ENCODE measurements at regions not wholly inside any gene's neighbourhood (a gene's known extent, or its start where the extent isn't known, plus 50 kb on each side); places are given as distances from the start of the nearest gene placed in this dataset.
"Not testable (repeated sequence)": the region's sequence is repeated elsewhere in the genome, so short reads cannot be mapped to it uniquely, and the experiment has no call there.

DNA sequence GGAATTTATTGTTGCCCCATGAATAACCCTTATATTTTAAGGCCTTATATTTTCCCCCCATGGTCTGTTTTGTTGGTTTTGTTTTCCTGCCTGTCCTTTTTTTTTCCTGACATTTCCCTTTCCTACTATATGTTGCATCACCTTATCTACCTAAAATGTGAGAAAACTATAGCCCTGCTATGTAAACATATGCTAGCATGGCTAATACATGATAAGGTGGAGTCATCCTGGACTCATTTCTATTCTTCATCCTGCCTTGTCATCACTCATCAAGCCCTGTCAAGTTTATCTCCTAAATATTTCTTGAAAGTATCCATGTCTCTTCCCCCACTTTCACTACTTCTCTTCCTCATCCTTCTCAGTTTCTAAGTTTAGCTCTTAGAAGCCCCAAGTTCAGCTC, 2168.8 kb upstream of the RAG2 start:
- no peaks in the 10 kb centered on the region for H3K36me3 ChIP-seq
- no peak for DNase-seq (ENCODE audit: low read depth in 1 of 2, low spot score in 2 of 2)
- no peak overlapping the region for H3K27ac ChIP-seq
- H3K4me3 ChIP-seq: no peak overlapping the region
- no peaks in the 10 kb centered on the region for H3K4me1 ChIP-seq (replicated peaks)
- peaks cover 4% of the 10 kb centered on the region; the same call in 1 of the 2 replicates for H3K9me3 ChIP-seq (replicated peaks)
- H3K27me3 ChIP-seq (replicated peaks): no peaks in the 10 kb centered on the region

DNA sequence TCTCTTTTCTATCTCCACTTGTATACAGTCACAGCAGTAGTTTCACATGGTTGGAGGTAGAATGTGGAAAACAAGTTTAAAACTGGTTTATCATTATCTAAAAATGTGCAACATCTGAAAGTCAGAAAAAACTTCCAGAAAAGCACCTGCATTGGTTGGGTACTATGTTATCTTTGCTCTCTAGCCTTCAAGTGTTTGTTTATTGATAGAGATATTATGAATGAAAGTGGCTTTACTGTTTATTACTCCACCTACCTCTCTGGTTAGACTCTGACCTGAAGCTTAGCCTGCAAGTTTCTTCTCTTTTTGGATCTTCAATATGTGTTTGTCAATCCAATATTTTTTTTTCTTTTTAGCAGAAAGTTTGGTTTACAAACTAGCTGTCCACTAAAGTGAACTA, 2161.4 kb upstream of the RAG2 start:
- no peak overlapping the region for H3K27ac ChIP-seq
- no peak overlapping the region for H3K4me3 ChIP-seq
- no peak for DNase-seq (ENCODE audit: low read depth in 1 of 2, low spot score in 2 of 2)
- H3K27me3 ChIP-seq (replicated peaks): no peaks in the 10 kb centered on the region
- no peaks in the 10 kb centered on the region for H3K4me1 ChIP-seq (replicated peaks)
- H3K9me3 ChIP-seq (replicated peaks): no peaks in the 10 kb centered on the region
- no peaks in the 10 kb centered on the region for H3K36me3 ChIP-seq

DNA sequence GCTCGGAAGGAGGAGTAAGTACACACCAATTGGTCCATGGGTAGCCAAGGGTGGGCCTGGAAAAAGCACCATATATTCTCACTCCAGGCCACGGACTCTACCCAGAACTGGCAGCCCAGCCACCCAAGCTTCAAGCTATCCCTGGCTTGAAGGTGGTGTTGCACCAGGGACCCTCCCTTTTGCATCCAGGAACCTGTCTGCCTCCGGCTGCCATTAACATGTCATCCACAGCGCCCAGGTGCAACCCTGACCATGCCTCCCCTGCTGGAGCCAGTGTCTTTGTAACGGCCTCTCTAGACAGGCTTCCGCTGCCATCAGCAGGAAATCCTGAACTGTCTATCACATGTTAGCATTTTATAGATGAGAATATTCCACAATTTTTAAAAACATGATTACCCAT, 2158.5 kb upstream of the RAG2 start:
- H3K36me3 ChIP-seq: no peaks in the 10 kb centered on the region
- H3K27me3 ChIP-seq (replicated peaks): no peaks in the 10 kb centered on the region
- no peak overlapping the region for H3K4me3 ChIP-seq
- no peaks in the 10 kb centered on the region for H3K9me3 ChIP-seq (replicated peaks)
- no peak for DNase-seq (ENCODE audit: low read depth in 1 of 2, low spot score in 2 of 2)
- no peak overlapping the region for H3K27ac ChIP-seq
- H3K4me1 ChIP-seq (replicated peaks): no peaks in the 10 kb centered on the region

DNA sequence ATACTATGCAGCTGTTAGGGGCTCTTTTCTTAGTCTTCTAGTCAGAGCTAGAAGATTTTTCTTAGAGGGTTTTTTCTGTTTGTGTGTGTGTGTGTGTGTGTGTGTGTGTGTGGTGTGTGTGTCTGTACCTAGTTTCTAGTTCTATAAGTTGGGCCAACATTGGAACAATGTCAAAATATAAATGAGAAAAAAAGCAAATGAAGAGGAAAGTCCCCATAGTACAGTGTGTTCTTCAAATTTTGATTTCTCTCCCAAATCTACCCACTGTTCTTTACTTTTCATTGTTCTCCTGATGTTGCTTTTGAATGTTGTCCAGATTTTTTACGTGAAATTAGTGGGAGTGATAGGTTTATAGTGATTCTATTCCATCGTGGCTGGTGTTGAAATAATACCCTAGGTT, 2153.4 kb upstream of the RAG2 start:
- no peaks in the 10 kb centered on the region for H3K9me3 ChIP-seq (replicated peaks)
- H3K4me1 ChIP-seq (replicated peaks): no peaks in the 10 kb centered on the region
- no peak overlapping the region for H3K4me3 ChIP-seq
- no peaks in the 10 kb centered on the region for H3K27me3 ChIP-seq (replicated peaks)
- no peak overlapping the region for H3K27ac ChIP-seq
- DNase-seq (ENCODE audit: low read depth in 1 of 2, low spot score in 2 of 2): no peak
- H3K36me3 ChIP-seq: no peaks in the 10 kb centered on the region

DNA sequence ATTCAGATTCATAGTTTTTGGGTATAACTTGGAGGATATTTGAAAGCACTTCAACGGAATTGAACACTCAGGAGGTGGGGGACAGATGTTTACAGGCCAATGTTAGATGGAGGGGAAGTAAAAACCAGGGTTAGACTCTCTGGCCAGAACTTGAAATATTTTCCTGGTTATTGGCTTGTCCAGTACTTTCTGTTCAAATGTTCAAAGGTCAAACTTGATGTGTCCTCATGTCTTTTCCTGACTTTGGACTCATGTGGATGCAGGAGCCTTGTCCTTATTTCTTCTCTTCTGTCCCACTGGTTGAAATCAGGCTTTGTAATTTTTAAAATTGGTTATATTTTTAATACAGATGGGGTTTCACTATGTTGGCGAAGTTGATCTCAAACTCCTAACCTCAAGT, 2148.5 kb upstream of the RAG2 start:
- not testable (repeated sequence) for H3K27me3 ChIP-seq (replicated peaks); H3K27ac ChIP-seq; H3K4me1 ChIP-seq (replicated peaks); H3K36me3 ChIP-seq; H3K9me3 ChIP-seq (replicated peaks); H3K4me3 ChIP-seq; DNase-seq (ENCODE audit: low read depth in 1 of 2, low spot score in 2 of 2)

DNA sequence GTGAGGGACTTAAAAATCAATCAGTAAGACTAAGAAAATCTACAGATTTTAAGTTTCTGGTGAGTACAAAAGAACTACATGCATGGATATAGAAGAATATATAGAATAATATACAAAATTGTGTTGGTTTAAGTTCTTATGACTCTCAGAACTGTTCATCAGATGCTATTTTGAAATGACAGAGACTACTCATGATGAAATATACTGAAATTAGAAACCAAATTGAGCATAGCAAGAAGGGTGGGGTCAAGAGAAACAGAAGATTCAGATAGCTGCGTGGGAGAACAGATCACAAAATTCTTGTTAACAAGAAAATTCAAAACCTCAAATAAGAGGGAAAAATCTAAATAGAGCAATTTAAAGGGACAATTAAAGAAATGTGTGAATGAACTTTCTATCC, 2125.3 kb upstream of the RAG2 start:
- H3K27me3 ChIP-seq (replicated peaks): no peaks in the 10 kb centered on the region
- H3K36me3 ChIP-seq: no peaks in the 10 kb centered on the region
- no peaks in the 10 kb centered on the region for H3K9me3 ChIP-seq (replicated peaks)
- DNase-seq (ENCODE audit: low read depth in 1 of 2, low spot score in 2 of 2): no peak
- H3K4me1 ChIP-seq (replicated peaks): no peaks in the 10 kb centered on the region
- H3K27ac ChIP-seq: no peak overlapping the region
- no peak overlapping the region for H3K4me3 ChIP-seq

DNA sequence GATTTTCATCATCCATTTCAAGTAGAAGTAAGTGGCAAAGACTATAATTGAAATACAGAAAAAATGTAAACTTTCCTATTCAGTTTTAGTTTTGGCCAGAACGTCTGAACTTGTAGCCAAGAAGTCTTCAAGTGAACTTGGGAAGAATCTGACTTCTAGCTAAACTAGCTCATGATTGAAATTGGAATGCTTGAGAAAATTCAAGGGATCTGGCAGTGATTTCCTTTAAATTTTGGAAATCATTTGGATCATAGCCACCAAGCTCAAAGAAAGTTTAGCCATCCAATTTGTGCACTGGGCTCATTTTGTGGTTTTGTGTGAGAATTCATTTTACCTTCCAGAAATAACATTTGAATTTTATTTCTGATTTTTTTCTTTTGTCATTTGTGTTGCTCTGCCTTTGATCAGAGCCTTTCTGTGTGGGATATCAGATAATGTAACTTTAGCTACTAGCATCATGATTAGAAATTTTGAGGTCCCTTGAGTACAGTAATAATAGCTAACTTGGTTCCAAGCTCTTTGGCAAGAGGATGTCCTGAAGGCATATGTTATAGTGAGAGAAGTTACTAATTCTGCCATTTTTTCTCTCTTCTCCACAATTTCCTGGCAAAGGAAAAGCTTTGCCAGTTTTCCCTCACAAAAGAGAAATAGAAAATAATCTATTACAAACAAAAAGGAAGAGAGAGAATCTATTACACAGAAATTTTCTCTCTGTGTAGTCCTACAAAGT, 2123.7 kb upstream of the RAG2 start:
- H3K4me3 ChIP-seq: no peak overlapping the region
- no peaks in the 10 kb centered on the region for H3K9me3 ChIP-seq (replicated peaks)
- no peaks in the 10 kb centered on the region for H3K36me3 ChIP-seq
- no peaks in the 10 kb centered on the region for H3K4me1 ChIP-seq (replicated peaks)
- no peaks in the 10 kb centered on the region for H3K27me3 ChIP-seq (replicated peaks)
- H3K27ac ChIP-seq: no peak overlapping the region
- DNase-seq (ENCODE audit: low read depth in 1 of 2, low spot score in 2 of 2): no peak

DNA sequence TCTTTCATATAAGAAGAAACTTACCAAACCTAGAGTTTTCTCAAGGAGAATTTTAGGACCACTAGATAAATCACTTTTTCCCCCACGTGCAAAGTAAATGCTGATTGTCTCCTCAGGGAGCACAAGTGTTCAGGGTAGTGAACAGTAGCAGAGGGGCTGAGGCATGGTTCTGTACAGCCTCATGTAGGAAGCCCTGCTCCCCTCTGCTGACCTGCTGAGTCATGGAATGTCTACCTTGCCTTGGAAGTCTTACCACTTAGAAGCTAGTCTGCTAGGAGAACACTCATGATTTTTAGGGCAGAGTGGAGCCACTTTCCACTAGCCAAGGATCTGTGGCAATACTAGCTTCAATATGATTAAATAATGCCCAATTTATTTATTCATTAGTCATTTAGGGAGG, 2120.6 kb upstream of the RAG2 start:
- H3K9me3 ChIP-seq (replicated peaks): no peaks in the 10 kb centered on the region
- no peaks in the 10 kb centered on the region for H3K36me3 ChIP-seq
- H3K27ac ChIP-seq: no peak overlapping the region
- no peak for DNase-seq (ENCODE audit: low read depth in 1 of 2, low spot score in 2 of 2)
- no peaks in the 10 kb centered on the region for H3K27me3 ChIP-seq (replicated peaks)
- no peak overlapping the region for H3K4me3 ChIP-seq
- no peaks in the 10 kb centered on the region for H3K4me1 ChIP-seq (replicated peaks)

DNA sequence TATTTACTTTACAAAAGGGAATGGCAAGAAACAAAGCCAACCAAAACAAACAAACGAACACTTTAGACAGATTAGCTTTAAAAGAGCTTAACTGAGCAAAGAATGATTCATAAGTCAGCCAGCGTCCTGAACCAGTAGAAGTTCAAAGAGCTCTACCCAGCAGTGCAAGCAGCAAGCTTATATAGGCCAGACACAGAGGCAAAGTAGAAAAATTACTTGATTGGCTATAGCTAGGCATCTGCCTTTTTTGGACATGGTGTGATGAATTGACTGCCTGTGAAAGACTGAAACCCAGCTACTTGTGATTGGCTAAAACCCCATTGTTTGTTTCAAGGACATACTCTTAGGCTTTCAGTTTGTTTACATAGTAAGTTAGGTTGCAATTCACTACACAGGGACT, 2120.0 kb upstream of the RAG2 start:
- DNase-seq (ENCODE audit: low read depth in 1 of 2, low spot score in 2 of 2): no peak

DNA sequence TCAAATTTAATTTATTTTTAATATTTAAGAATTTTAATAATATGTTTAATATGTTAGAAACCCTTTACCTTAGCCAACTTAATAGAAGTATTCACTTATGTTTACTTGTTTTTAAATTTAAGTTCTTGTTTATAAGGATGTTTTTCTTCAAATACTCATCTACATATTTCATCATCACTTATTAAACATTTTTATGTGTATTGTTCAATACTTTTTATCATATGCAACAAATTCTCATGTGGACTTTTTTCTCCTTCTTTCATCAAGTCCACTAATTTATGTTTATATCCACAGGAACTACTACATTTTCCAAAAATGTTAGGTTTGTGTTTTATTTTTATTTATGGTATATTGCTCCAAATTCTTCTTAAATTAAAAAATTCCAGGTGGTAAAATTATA, 2113.1 kb upstream of the RAG2 start:
- H3K4me3 ChIP-seq: no peak overlapping the region
- H3K36me3 ChIP-seq: no peaks in the 10 kb centered on the region
- no peaks in the 10 kb centered on the region for H3K27me3 ChIP-seq (replicated peaks)
- H3K4me1 ChIP-seq (replicated peaks): no peaks in the 10 kb centered on the region
- H3K27ac ChIP-seq: no peak overlapping the region
- no peak for DNase-seq (ENCODE audit: low read depth in 1 of 2, low spot score in 2 of 2)
- no peaks in the 10 kb centered on the region for H3K9me3 ChIP-seq (replicated peaks)

More for the DNA sequence above, 2120.0 kb upstream of the RAG2 start:
- no peak overlapping the region for H3K4me3 ChIP-seq
- H3K4me1 ChIP-seq (replicated peaks): no peaks in the 10 kb centered on the region
- H3K27me3 ChIP-seq (replicated peaks): no peaks in the 10 kb centered on the region
- H3K9me3 ChIP-seq (replicated peaks): no peaks in the 10 kb centered on the region
- H3K36me3 ChIP-seq: no peaks in the 10 kb centered on the region
- H3K27ac ChIP-seq: no peak overlapping the region

DNA sequence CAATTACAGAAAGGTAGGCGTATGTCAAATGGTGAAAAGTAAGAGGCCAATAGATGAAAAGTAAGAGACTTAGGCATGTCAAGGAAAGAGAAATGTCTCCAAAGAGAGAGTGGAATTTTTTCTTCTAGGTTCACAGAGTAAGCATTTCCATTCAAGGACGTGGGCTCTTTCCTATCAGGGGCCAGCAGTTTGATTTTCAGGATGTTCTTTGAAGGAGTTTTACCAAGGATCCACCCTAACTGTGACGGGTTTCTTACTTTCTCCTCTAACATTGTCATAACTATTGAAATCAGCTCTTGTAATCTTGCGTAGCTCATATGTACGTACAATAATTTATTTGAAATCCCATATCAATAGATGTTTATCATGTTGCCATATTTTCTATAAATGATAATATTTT, 2112.2 kb upstream of the RAG2 start:
- no peak for DNase-seq (ENCODE audit: low read depth in 1 of 2, low spot score in 2 of 2)
- Histone ChIP-seq H3K4me1 (replicated peaks) (no peaks in the 10 kb centered on the region), H3K4me3 (no peak overlapping the region), H3K27me3 (replicated peaks) (no peaks in the 10 kb centered on the region), H3K27ac (no peak overlapping the region), H3K9me3 (replicated peaks) (no peaks in the 10 kb centered on the region), H3K36me3 (no peaks in the 10 kb centered on the region)

DNA sequence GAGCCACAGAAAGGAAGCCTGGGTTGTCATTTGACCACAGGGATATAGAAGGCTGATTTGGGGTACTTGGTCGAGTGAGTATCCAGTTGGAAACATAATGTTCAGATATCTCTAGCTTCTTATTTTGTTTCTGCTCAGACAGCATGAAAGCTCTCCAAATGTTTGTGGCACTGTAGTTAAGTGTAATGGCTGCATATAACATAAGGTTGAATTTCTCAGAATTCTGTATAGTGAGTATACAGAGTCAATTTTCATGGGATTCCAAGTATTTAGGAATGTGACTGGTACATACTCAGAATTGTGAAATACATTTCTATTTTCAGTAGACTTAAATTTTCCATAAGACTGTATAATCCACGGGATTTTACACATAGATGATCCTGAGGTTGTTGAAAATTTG, 2102.1 kb upstream of the RAG2 start:
- H3K27ac ChIP-seq: no peak overlapping the region
- H3K9me3 ChIP-seq (replicated peaks): no peaks in the 10 kb centered on the region
- no peaks in the 10 kb centered on the region for H3K36me3 ChIP-seq
- no peaks in the 10 kb centered on the region for H3K4me1 ChIP-seq (replicated peaks)
- no peak overlapping the region for H3K4me3 ChIP-seq
- no peak for DNase-seq (ENCODE audit: low read depth in 1 of 2, low spot score in 2 of 2)
- H3K27me3 ChIP-seq (replicated peaks): no peaks in the 10 kb centered on the region

DNA sequence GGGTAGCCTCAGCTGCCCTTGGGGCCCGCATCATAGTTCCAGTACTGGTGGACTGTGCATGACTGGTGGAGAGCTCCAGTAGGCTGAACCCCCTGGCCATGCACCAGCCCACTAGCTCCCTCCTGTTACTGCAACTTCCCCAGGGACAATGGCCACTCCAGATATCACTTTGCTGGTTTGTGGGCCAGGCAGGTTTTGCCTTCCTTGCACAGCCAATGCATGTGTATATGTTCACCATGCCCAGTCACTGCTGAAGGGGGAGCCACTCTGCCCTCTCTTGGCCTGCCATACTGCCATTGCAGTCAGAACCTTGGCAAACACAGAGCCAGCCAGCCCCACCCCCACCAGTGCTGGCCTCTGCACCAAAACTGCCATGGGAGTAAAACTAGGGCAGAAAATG, 2095.3 kb upstream of the RAG2 start:
- H3K9me3 ChIP-seq (replicated peaks): no peaks in the 10 kb centered on the region
- H3K4me1 ChIP-seq (replicated peaks): no peaks in the 10 kb centered on the region
- no peaks in the 10 kb centered on the region for H3K27me3 ChIP-seq (replicated peaks)
- DNase-seq (ENCODE audit: low read depth in 1 of 2, low spot score in 2 of 2): no peak
- no peaks in the 10 kb centered on the region for H3K36me3 ChIP-seq
- H3K27ac ChIP-seq: no peak overlapping the region
- no peak overlapping the region for H3K4me3 ChIP-seq

DNA sequence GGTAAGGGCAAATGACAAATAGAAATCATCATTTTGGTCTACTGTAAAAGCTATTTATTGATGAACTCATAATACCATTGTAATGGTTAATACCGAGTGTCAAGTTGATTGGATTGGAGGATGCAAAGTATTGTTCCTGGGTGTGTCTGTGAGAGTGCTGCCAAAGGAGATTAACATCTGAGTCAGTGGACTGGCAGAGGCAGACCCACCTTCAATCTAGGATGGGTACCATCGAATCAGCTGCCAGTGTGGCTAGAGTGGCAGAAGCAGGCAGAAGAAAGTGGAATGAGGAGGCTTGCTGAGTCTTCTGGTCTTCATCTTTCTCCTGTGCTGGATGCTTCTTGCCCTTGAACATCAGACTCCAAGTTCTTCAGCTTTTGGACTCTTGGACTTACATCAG, 2092.2 kb upstream of the RAG2 start:
- H3K4me1 ChIP-seq (replicated peaks); H3K36me3 ChIP-seq; H3K4me3 ChIP-seq; H3K27me3 ChIP-seq (replicated peaks); H3K27ac ChIP-seq; H3K9me3 ChIP-seq (replicated peaks); DNase-seq (ENCODE audit: low read depth in 1 of 2, low spot score in 2 of 2): not testable (repeated sequence)

DNA sequence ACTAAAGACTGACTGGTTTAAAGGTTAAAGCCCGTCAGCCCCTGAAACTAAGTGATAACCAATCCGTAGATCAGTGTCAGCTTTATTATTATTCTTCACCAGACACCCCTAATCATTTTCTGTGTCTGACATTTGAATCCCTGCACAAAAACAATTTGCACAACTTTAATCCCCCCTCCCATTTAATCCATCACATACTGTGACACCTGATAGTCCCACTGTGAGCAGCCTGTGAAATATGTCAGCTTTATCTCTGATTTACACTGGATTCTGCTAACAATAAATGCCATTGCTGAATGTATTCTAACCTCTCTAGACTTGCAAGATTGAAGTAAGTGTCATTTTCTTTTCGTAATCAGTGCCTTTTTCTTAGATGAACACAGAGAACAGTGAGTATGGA, 2089.0 kb upstream of the RAG2 start:
- Histone ChIP-seq H3K9me3 (replicated peaks) (no peaks in the 10 kb centered on the region), H3K4me1 (replicated peaks) (no peaks in the 10 kb centered on the region), H3K27me3 (replicated peaks) (no peaks in the 10 kb centered on the region), H3K27ac (no peak overlapping the region), H3K4me3 (no peak overlapping the region), H3K36me3 (no peaks in the 10 kb centered on the region)
- DNase-seq (ENCODE audit: low read depth in 1 of 2, low spot score in 2 of 2): no peak

All from SJSA1 (cell line).